GM12878 (cell line): ENCODE measurements at regions not wholly inside any gene's neighbourhood (a gene's known extent, or its start where the extent isn't known, plus 50 kb on each side); places are given as distances from the start of the nearest gene placed in this dataset.

ENCODE experiments used
- CHD4 ChIP-seq: fragments of 200-600 bp; sonication (generic); IDR thresholded peaks from 2 replicates; pipeline ENCODE4 v1.6.1; 2016; ENCODE audit warnings: mild to moderate bottlenecking
- JUND ChIP-seq: IDR thresholded peaks from 2 replicates; pipeline ENCODE4 v1.6.1; 2012; ENCODE audit warnings: low read depth, mild to moderate bottlenecking, low read length, improper control_type of control experiment, moderate library complexity
- NR2C1 ChIP-seq: fragments of 450-650 bp; IDR thresholded peaks from 2 replicates; pipeline ENCODE4 v1.6.1; 2017; ENCODE audit warnings: antibody characterized with exemption, mild to moderate bottlenecking, moderate library complexity
- RAD21 ChIP-seq: IDR thresholded peaks from 2 replicates; pipeline ENCODE4 v1.6.1; 2011; ENCODE audit warnings: mild to moderate bottlenecking, low read depth, low read length, moderate library complexity; ENCODE audit not compliant: insufficient read depth
- SMC3 ChIP-seq: IDR thresholded peaks from 2 replicates; pipeline ENCODE4 v1.6.1; 2011; ENCODE audit warnings: low read length, improper control_type of control experiment, borderline replicate concordance
- SUZ12 ChIP-seq: fragments of 200-600 bp; sonication (generic); IDR thresholded peaks from one replicate; pipeline ENCODE4 v1.6.1; 2018; ENCODE audit warnings: antibody characterized with exemption, mild to moderate bottlenecking; ENCODE audit not compliant: unreplicated experiment
- TAF1 ChIP-seq: IDR thresholded peaks from 2 replicates; pipeline ENCODE4 v1.6.1; 2011; ENCODE audit warnings: mild to moderate bottlenecking, low read depth, low read length, borderline replicate concordance
- ZNF24 ChIP-seq: fragments of 450-650 bp; IDR thresholded peaks from 2 replicates; pipeline ENCODE4 v1.6.1; 2017; ENCODE audit warnings: antibody characterized with exemption, mild to moderate bottlenecking
- TF ChIP-seq, protein P1 (sequence below): fragments of 450-650 bp; IDR thresholded peaks from 2 replicates; pipeline ENCODE4 v1.6.1; 2017; ENCODE audit warnings: low read depth, mild to moderate bottlenecking, moderate library complexity
- TF ChIP-seq, protein P2 (sequence below): IDR thresholded peaks from 2 replicates; pipeline ENCODE4 v1.6.1; 2011; ENCODE audit warnings: borderline replicate concordance, low read depth, mild to moderate bottlenecking, moderate library complexity, mixed read lengths, low read length; ENCODE audit not compliant: insufficient read depth; ENCODE audit errors: extremely low read length
- TF ChIP-seq, protein P3 (sequence below): IDR thresholded peaks from 2 replicates; pipeline ENCODE4 v1.6.1; 2012; ENCODE audit warnings: low read depth, low read length, improper control_type of control experiment
- TF ChIP-seq, protein P4 (sequence below): fragments of 450-650 bp; conservative IDR thresholded peaks from 2 replicates; pipeline ENCODE4 v1.6.1; 2017; ENCODE audit warnings: mild to moderate bottlenecking, moderate library complexity
- TF ChIP-seq, protein P5 (sequence below): IDR thresholded peaks from 2 replicates; pipeline ENCODE4 v1.6.1; 2011; ENCODE audit warnings: borderline replicate concordance, low read depth, mild to moderate bottlenecking, moderate library complexity, low read length; ENCODE audit not compliant: insufficient read depth, poor library complexity, severe bottlenecking
- TF ChIP-seq, protein P6 (sequence below): IDR thresholded peaks from 2 replicates; pipeline ENCODE4 v1.6.1; 2012; ENCODE audit warnings: mild to moderate bottlenecking, low read depth, low read length

DNA sequence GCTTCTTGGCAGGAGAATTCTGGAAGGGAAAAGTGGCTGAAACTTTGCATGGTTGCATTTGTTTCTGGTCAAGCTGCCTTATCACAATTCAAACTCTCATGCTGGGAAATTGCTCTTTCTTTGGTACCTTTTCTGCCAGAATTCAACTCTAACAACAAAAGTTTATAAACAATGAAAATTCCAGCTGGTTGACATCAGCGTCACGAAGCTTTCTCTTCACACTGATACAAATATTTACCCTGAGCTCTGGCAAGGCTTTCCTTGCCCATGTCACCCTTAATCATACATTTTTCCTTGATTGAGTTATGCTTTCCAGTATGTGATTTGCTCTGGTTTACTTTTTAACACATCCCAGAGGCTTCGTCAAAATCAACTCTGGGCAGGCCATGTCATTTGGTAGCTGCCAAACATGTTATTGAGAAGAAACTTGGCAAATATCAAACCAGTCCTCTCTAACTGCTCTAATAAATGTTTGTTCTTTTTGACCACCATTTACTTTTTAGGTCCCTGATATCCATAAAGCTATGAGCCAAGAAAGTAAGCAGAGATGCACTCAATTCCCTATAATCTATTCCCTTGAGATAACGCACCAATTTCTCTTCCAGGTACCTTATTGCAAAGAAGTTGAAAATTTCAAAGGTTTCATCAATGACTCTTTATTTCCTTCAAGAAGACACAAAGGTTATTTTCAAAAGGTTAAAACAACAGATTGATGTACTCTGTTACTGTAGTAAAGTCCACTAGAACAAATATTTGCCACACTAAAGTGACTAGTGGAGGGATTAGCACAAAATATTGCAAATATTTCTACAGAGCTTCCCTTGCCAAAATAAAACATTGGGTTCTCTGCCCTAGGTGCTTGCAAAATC lies 1241.1 kb upstream of the ZEB2 start (continued):
- TF ChIP-seq, protein P1, sequence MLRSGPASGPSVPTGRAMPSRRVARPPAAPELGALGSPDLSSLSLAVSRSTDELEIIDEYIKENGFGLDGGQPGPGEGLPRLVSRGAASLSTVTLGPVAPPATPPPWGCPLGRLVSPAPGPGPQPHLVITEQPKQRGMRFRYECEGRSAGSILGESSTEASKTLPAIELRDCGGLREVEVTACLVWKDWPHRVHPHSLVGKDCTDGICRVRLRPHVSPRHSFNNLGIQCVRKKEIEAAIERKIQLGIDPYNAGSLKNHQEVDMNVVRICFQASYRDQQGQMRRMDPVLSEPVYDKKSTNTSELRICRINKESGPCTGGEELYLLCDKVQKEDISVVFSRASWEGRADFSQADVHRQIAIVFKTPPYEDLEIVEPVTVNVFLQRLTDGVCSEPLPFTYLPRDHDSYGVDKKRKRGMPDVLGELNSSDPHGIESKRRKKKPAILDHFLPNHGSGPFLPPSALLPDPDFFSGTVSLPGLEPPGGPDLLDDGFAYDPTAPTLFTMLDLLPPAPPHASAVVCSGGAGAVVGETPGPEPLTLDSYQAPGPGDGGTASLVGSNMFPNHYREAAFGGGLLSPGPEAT, result no peak
- TF ChIP-seq CHD4 (no peak), NR2C1 (no peak), RAD21 (no peak), ZNF24 (no peak), SUZ12 (no peak), TAF1 (no peak), SMC3 (no peak), JUND (no peak)
- TF ChIP-seq, protein P2, sequence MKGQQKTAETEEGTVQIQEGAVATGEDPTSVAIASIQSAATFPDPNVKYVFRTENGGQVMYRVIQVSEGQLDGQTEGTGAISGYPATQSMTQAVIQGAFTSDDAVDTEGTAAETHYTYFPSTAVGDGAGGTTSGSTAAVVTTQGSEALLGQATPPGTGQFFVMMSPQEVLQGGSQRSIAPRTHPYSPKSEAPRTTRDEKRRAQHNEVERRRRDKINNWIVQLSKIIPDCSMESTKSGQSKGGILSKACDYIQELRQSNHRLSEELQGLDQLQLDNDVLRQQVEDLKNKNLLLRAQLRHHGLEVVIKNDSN, result no peak
- TF ChIP-seq, protein P3, sequence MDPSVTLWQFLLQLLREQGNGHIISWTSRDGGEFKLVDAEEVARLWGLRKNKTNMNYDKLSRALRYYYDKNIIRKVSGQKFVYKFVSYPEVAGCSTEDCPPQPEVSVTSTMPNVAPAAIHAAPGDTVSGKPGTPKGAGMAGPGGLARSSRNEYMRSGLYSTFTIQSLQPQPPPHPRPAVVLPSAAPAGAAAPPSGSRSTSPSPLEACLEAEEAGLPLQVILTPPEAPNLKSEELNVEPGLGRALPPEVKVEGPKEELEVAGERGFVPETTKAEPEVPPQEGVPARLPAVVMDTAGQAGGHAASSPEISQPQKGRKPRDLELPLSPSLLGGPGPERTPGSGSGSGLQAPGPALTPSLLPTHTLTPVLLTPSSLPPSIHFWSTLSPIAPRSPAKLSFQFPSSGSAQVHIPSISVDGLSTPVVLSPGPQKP, result no peak
- TF ChIP-seq, protein P4, sequence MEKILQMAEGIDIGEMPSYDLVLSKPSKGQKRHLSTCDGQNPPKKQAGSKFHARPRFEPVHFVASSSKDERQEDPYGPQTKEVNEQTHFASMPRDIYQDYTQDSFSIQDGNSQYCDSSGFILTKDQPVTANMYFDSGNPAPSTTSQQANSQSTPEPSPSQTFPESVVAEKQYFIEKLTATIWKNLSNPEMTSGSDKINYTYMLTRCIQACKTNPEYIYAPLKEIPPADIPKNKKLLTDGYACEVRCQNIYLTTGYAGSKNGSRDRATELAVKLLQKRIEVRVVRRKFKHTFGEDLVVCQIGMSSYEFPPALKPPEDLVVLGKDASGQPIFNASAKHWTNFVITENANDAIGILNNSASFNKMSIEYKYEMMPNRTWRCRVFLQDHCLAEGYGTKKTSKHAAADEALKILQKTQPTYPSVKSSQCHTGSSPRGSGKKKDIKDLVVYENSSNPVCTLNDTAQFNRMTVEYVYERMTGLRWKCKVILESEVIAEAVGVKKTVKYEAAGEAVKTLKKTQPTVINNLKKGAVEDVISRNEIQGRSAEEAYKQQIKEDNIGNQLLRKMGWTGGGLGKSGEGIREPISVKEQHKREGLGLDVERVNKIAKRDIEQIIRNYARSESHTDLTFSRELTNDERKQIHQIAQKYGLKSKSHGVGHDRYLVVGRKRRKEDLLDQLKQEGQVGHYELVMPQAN, result no peak
- TF ChIP-seq, protein P5, sequence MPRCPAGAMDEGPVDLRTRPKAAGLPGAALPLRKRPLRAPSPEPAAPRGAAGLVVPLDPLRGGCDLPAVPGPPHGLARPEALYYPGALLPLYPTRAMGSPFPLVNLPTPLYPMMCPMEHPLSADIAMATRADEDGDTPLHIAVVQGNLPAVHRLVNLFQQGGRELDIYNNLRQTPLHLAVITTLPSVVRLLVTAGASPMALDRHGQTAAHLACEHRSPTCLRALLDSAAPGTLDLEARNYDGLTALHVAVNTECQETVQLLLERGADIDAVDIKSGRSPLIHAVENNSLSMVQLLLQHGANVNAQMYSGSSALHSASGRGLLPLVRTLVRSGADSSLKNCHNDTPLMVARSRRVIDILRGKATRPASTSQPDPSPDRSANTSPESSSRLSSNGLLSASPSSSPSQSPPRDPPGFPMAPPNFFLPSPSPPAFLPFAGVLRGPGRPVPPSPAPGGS, result no peak
- TF ChIP-seq, protein P6, sequence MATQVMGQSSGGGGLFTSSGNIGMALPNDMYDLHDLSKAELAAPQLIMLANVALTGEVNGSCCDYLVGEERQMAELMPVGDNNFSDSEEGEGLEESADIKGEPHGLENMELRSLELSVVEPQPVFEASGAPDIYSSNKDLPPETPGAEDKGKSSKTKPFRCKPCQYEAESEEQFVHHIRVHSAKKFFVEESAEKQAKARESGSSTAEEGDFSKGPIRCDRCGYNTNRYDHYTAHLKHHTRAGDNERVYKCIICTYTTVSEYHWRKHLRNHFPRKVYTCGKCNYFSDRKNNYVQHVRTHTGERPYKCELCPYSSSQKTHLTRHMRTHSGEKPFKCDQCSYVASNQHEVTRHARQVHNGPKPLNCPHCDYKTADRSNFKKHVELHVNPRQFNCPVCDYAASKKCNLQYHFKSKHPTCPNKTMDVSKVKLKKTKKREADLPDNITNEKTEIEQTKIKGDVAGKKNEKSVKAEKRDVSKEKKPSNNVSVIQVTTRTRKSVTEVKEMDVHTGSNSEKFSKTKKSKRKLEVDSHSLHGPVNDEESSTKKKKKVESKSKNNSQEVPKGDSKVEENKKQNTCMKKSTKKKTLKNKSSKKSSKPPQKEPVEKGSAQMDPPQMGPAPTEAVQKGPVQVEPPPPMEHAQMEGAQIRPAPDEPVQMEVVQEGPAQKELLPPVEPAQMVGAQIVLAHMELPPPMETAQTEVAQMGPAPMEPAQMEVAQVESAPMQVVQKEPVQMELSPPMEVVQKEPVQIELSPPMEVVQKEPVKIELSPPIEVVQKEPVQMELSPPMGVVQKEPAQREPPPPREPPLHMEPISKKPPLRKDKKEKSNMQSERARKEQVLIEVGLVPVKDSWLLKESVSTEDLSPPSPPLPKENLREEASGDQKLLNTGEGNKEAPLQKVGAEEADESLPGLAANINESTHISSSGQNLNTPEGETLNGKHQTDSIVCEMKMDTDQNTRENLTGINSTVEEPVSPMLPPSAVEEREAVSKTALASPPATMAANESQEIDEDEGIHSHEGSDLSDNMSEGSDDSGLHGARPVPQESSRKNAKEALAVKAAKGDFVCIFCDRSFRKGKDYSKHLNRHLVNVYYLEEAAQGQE, result no peak
